WERI-Rb-1 (cell line): ENCODE measurements at regions not wholly inside any gene's neighbourhood (a gene's known extent, or its start where the extent isn't known, plus 50 kb on each side); places are given as distances from the start of the nearest gene placed in this dataset.
"Not testable (repeated sequence)": the region's sequence is repeated elsewhere in the genome, so short reads cannot be mapped to it uniquely, and the experiment has no call there.

Source experiments
- DNase-seq: peaks from one replicate; pipeline ENCODE4 v3.0.0-alpha.2; 2020
- H3K27ac ChIP-seq: fragments of 250-450 bp; sonication (Bioruptor Pico); 2 replicates; pipeline ENCODE4 v1.5.1; 2020; ENCODE audit warnings: mild to moderate bottlenecking, moderate library complexity
- H3K27me3 ChIP-seq: fragments of 250-450 bp; sonication (Bioruptor Pico); 2 replicates; pipeline ENCODE4 v1.5.1; 2021; ENCODE audit warnings: mild to moderate bottlenecking, low read depth, moderate library complexity; ENCODE audit not compliant: insufficient read depth, severe bottlenecking
- H3K36me3 ChIP-seq: fragments of 250-450 bp; sonication (Bioruptor Pico); 2 replicates; pipeline ENCODE4 v1.5.1; 2020; ENCODE audit warnings: mild to moderate bottlenecking, moderate library complexity
- H3K4me3 ChIP-seq: 2 replicates; pipeline ENCODE4 v1.5.1; 2011; ENCODE audit warnings: low read depth, mild to moderate bottlenecking, control low read depth, low read length
- H3K9me3 ChIP-seq: fragments of 250-450 bp; sonication (Bioruptor Pico); 2 replicates; pipeline ENCODE4 v1.5.1; 2021; ENCODE audit warnings: mild to moderate bottlenecking, moderate library complexity; ENCODE audit not compliant: severe bottlenecking
- CTCF ChIP-seq: IDR thresholded peaks from 2 replicates; pipeline ENCODE4 v1.5.1; 2011; ENCODE audit warnings: low read depth, mild to moderate bottlenecking, control low read depth, inconsistent platforms, low read length

GRCh38 chr12:77226368-77226767 is 161.0 kb upstream of the E2F7 start:
- no peaks in the 10 kb centered on the region for H3K36me3 ChIP-seq
- H3K9me3 ChIP-seq = no peaks in the 10 kb centered on the region
- no peak for DNase-seq
- no peak for TF ChIP-seq CTCF
- no peaks in the 10 kb centered on the region for H3K27me3 ChIP-seq
- H3K27ac ChIP-seq = no peak overlapping the region
- H3K4me3 ChIP-seq = no peak overlapping the region

- H3K4me3 ChIP-seq = no peak overlapping the region
- TF ChIP-seq CTCF = no peak
- DNase-seq = no peak
Observed at GRCh38 chr12:77225373-77225772, 160.0 kb upstream of the E2F7 start.

GRCh38 chr12:77224346-77224745 is 159.0 kb upstream of the E2F7 start:
- no peaks in the 10 kb centered on the region for H3K9me3 ChIP-seq
- no peak for TF ChIP-seq CTCF

More at GRCh38 chr12:77225373-77225772, 160.0 kb upstream of the E2F7 start:
- H3K9me3 ChIP-seq = no peaks in the 10 kb centered on the region
- H3K27me3 ChIP-seq = no peaks in the 10 kb centered on the region
- H3K27ac ChIP-seq = no peak overlapping the region
- H3K36me3 ChIP-seq = no peaks in the 10 kb centered on the region

GRCh38 chr12:77222336-77222735 is 157.0 kb upstream of the E2F7 start:
- Histone ChIP-seq H3K9me3 (no peaks in the 10 kb centered on the region), H3K36me3 (no peaks in the 10 kb centered on the region), H3K27ac (no peak overlapping the region), H3K4me3 (no peak overlapping the region), H3K27me3 (no peaks in the 10 kb centered on the region)
- no peak for DNase-seq
- no peak for TF ChIP-seq CTCF

More at GRCh38 chr12:77224346-77224745, 159.0 kb upstream of the E2F7 start:
- no peaks in the 10 kb centered on the region for H3K27me3 ChIP-seq
- no peak overlapping the region for H3K27ac ChIP-seq
- no peaks in the 10 kb centered on the region for H3K36me3 ChIP-seq
- no peak for DNase-seq
- H3K4me3 ChIP-seq = no peak overlapping the region

GRCh38 chr12:77220586-77220985 is 155.2 kb upstream of the E2F7 start:
- DNase-seq = no peak
- no peaks in the 10 kb centered on the region for H3K27me3 ChIP-seq
- no peak overlapping the region for H3K4me3 ChIP-seq
- no peak overlapping the region for H3K27ac ChIP-seq
- TF ChIP-seq CTCF = no peak
- H3K9me3 ChIP-seq = no peaks in the 10 kb centered on the region
- H3K36me3 ChIP-seq = no peaks in the 10 kb centered on the region

- no peak overlapping the region for H3K27ac ChIP-seq
- no peak overlapping the region for H3K4me3 ChIP-seq
- H3K36me3 ChIP-seq = no peaks in the 10 kb centered on the region
- no peaks in the 10 kb centered on the region for H3K27me3 ChIP-seq
- TF ChIP-seq CTCF = no peak
- H3K9me3 ChIP-seq = no peaks in the 10 kb centered on the region
- no peak for DNase-seq
Observed at GRCh38 chr12:77218278-77218677, 152.9 kb upstream of the E2F7 start.

- not testable (repeated sequence) for H3K4me3 ChIP-seq, H3K27ac ChIP-seq, H3K9me3 ChIP-seq, H3K36me3 ChIP-seq, H3K27me3 ChIP-seq, DNase-seq
Observed at GRCh38 chr12:77216136-77216535, 150.8 kb upstream of the E2F7 start.
